ENCODE measurements at regions not wholly inside any gene's neighbourhood (a gene's known extent, or its start where the extent isn't known, plus 50 kb on each side); places are given as distances from the start of the nearest gene placed in this dataset.
"Not testable (repeated sequence)": the region's sequence is repeated elsewhere in the genome, so short reads cannot be mapped to it uniquely, and the experiment has no call there.

DNA sequence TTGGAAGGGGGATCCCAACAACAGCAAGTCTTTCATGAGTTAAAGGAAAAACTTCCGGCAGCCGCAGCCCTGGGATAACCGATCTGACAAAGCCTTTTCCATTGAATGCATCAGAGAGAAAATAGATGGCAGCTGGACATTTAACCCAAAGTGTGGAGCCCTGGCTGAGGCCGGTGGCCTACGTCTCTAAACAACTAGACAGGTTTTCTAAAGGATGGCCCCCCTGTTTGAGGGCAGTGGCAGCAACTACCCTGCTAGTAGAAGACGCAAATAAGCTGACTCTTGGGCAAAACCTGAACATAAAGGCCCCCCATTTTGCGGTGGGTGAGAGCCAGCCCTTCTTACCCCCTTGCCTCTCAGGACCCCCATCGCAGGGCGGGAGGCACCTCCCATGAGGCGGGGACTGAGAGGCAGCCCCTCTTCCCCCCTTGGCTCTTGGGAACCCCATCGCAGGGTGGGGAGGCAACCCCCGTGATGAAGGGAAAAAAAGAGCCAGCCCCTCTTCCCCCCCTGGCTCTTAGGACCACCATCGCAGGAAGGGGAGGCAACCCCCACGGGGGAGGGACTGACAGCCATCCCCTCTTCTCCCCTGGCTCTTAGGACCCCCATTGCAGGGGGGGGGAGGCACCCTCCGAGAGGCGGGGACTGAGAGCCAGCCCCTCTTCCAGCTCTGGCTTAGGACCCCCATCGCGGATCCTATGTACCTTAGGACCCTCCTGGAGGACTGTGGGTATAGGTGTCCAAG lies 2422.9 kb upstream of the PCDH20 start:
- H3K36me3 ChIP-seq (ENCODE audit: insufficient read depth, low read length), result no peaks in the 10 kb centered on the region
- H2AFZ ChIP-seq (ENCODE audit: low read length, unreplicated experiment), result no peak overlapping the region
- no peaks in the 10 kb centered on the region for H3K27me3 ChIP-seq (ENCODE audit: insufficient read depth, low read length)
- no peak overlapping the region for H3K27ac ChIP-seq (ENCODE audit: low read depth, low read length)
- H3K79me2 ChIP-seq (ENCODE audit: control insufficient read depth, insufficient read depth, low read length, unreplicated experiment), result no peaks in the 10 kb centered on the region
- no peaks in the 10 kb centered on the region for H3K4me1 ChIP-seq (ENCODE audit: control insufficient read depth, insufficient read depth, low read length, unreplicated experiment)
- no peak overlapping the region for H3K4me3 ChIP-seq (ENCODE audit: low read depth, low read length)

DNA sequence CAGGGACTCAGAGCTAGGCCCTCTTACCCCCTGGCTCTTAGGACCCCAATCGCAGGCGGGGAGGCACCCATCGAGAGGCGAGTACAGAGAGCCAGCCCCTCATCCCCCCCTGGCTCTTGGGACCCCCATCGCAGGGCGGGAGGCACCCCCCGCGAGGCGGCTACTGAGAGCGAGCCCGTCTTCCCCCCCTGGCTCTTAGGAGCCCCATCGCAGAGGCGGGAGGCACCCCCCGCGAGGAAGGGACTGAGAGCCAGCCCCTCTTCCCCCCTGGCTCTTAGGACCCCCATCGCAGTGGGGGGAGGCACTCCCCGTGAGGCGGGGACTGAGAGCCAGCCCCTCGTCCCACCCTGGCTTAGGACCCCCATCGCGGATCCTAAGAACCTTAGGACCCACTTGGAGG lies 2422.1 kb upstream of the PCDH20 start:
- H3K79me2 ChIP-seq (ENCODE audit: control insufficient read depth, insufficient read depth, low read length, unreplicated experiment), result not testable (repeated sequence)

GRCh38 chr13:63829609-63830008 lies 2414.0 kb upstream of the PCDH20 start:
- not testable (repeated sequence) for H2AFZ ChIP-seq (ENCODE audit: low read length, unreplicated experiment); H3K27me3 ChIP-seq (ENCODE audit: insufficient read depth, low read length); H3K27ac ChIP-seq (ENCODE audit: low read depth, low read length); H3K36me3 ChIP-seq (ENCODE audit: insufficient read depth, low read length); H3K79me2 ChIP-seq (ENCODE audit: control insufficient read depth, insufficient read depth, low read length, unreplicated experiment); H3K4me1 ChIP-seq (ENCODE audit: control insufficient read depth, insufficient read depth, low read length, unreplicated experiment); H3K4me3 ChIP-seq (ENCODE audit: low read depth, low read length)

More for the DNA sequence above, 2422.1 kb upstream of the PCDH20 start:
- not testable (repeated sequence) for H3K27me3 ChIP-seq (ENCODE audit: insufficient read depth, low read length); H3K4me3 ChIP-seq (ENCODE audit: low read depth, low read length); H3K27ac ChIP-seq (ENCODE audit: low read depth, low read length); H3K36me3 ChIP-seq (ENCODE audit: insufficient read depth, low read length); H2AFZ ChIP-seq (ENCODE audit: low read length, unreplicated experiment); H3K4me1 ChIP-seq (ENCODE audit: control insufficient read depth, insufficient read depth, low read length, unreplicated experiment)

GRCh38 chr13:63821785-63822184 lies 2406.1 kb upstream of the PCDH20 start:
- H3K4me1 ChIP-seq (ENCODE audit: control insufficient read depth, insufficient read depth, low read length, unreplicated experiment); H3K4me3 ChIP-seq (ENCODE audit: low read depth, low read length); H3K27ac ChIP-seq (ENCODE audit: low read depth, low read length); H3K27me3 ChIP-seq (ENCODE audit: insufficient read depth, low read length); H3K79me2 ChIP-seq (ENCODE audit: control insufficient read depth, insufficient read depth, low read length, unreplicated experiment); H2AFZ ChIP-seq (ENCODE audit: low read length, unreplicated experiment); H3K36me3 ChIP-seq (ENCODE audit: insufficient read depth, low read length): not testable (repeated sequence)

- H3K4me1 ChIP-seq (ENCODE audit: control insufficient read depth, insufficient read depth, low read length, unreplicated experiment); H2AFZ ChIP-seq (ENCODE audit: low read length, unreplicated experiment); H3K36me3 ChIP-seq (ENCODE audit: insufficient read depth, low read length); H3K27ac ChIP-seq (ENCODE audit: low read depth, low read length); H3K4me3 ChIP-seq (ENCODE audit: low read depth, low read length); H3K27me3 ChIP-seq (ENCODE audit: insufficient read depth, low read length); H3K79me2 ChIP-seq (ENCODE audit: control insufficient read depth, insufficient read depth, low read length, unreplicated experiment): not testable (repeated sequence)
These were observed 2395.9 kb upstream of the PCDH20 start for GRCh38 chr13:63811428-63812004.

- H3K4me1 ChIP-seq (ENCODE audit: control insufficient read depth, insufficient read depth, low read length, unreplicated experiment); H3K79me2 ChIP-seq (ENCODE audit: control insufficient read depth, insufficient read depth, low read length, unreplicated experiment); H3K36me3 ChIP-seq (ENCODE audit: insufficient read depth, low read length); H3K4me3 ChIP-seq (ENCODE audit: low read depth, low read length); H3K27me3 ChIP-seq (ENCODE audit: insufficient read depth, low read length); H3K27ac ChIP-seq (ENCODE audit: low read depth, low read length); H2AFZ ChIP-seq (ENCODE audit: low read length, unreplicated experiment): not testable (repeated sequence)
These were observed 2375.5 kb upstream of the PCDH20 start for GRCh38 chr13:63791134-63791533.

GRCh38 chr13:63774133-63774532 lies 2358.5 kb upstream of the PCDH20 start:
- Histone ChIP-seq H3K4me1 (ENCODE audit: control insufficient read depth, insufficient read depth, low read length, unreplicated experiment) (no peaks in the 10 kb centered on the region), H3K36me3 (ENCODE audit: insufficient read depth, low read length) (no peaks in the 10 kb centered on the region), H2AFZ (ENCODE audit: low read length, unreplicated experiment) (no peak overlapping the region), H3K4me3 (ENCODE audit: low read depth, low read length) (no peak overlapping the region), H3K79me2 (ENCODE audit: control insufficient read depth, insufficient read depth, low read length, unreplicated experiment) (no peaks in the 10 kb centered on the region), H3K27ac (ENCODE audit: low read depth, low read length) (no peak overlapping the region), H3K27me3 (ENCODE audit: insufficient read depth, low read length) (no peaks in the 10 kb centered on the region)

DNA sequence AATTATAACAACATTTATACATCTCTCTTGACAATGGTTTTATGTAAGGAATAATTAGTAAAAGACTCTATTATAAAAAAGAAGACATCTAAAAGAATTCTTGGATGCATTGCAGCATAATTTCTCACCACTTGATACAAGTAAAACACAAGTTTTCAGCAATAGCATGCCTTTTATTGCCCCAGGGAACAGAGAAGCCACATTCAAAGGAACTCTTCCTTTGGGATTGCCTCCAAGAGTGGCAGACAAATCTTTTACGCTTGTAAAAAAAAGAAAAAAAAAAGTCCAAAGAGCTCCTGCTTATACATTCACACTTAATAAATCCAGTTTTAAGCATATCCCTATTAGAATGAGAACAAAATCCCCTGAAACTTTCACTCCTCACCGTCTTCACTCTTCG lies 2357.8 kb upstream of the PCDH20 start:
- no peaks in the 10 kb centered on the region for H3K4me1 ChIP-seq (ENCODE audit: control insufficient read depth, insufficient read depth, low read length, unreplicated experiment)
- H3K27ac ChIP-seq (ENCODE audit: low read depth, low read length), result no peak overlapping the region
- no peak overlapping the region for H2AFZ ChIP-seq (ENCODE audit: low read length, unreplicated experiment)
- no peaks in the 10 kb centered on the region for H3K36me3 ChIP-seq (ENCODE audit: insufficient read depth, low read length)
- H3K4me3 ChIP-seq (ENCODE audit: low read depth, low read length), result no peak overlapping the region
- H3K79me2 ChIP-seq (ENCODE audit: control insufficient read depth, insufficient read depth, low read length, unreplicated experiment), result no peaks in the 10 kb centered on the region
- no peaks in the 10 kb centered on the region for H3K27me3 ChIP-seq (ENCODE audit: insufficient read depth, low read length)

GRCh38 chr13:63757683-63758082 lies 2342.0 kb upstream of the PCDH20 start:
- H3K36me3 ChIP-seq (ENCODE audit: insufficient read depth, low read length); H3K79me2 ChIP-seq (ENCODE audit: control insufficient read depth, insufficient read depth, low read length, unreplicated experiment); H2AFZ ChIP-seq (ENCODE audit: low read length, unreplicated experiment); H3K27ac ChIP-seq (ENCODE audit: low read depth, low read length); H3K4me3 ChIP-seq (ENCODE audit: low read depth, low read length); H3K4me1 ChIP-seq (ENCODE audit: control insufficient read depth, insufficient read depth, low read length, unreplicated experiment); H3K27me3 ChIP-seq (ENCODE audit: insufficient read depth, low read length): not testable (repeated sequence)

- not testable (repeated sequence) for H3K79me2 ChIP-seq (ENCODE audit: control insufficient read depth, insufficient read depth, low read length, unreplicated experiment); H3K27me3 ChIP-seq (ENCODE audit: insufficient read depth, low read length); H3K4me1 ChIP-seq (ENCODE audit: control insufficient read depth, insufficient read depth, low read length, unreplicated experiment); H3K27ac ChIP-seq (ENCODE audit: low read depth, low read length); H2AFZ ChIP-seq (ENCODE audit: low read length, unreplicated experiment); H3K4me3 ChIP-seq (ENCODE audit: low read depth, low read length); H3K36me3 ChIP-seq (ENCODE audit: insufficient read depth, low read length)
These were observed 2334.2 kb upstream of the PCDH20 start for GRCh38 chr13:63749857-63750256.

- H3K4me1 ChIP-seq (ENCODE audit: control insufficient read depth, insufficient read depth, low read length, unreplicated experiment); H3K4me3 ChIP-seq (ENCODE audit: low read depth, low read length); H3K27me3 ChIP-seq (ENCODE audit: insufficient read depth, low read length); H3K79me2 ChIP-seq (ENCODE audit: control insufficient read depth, insufficient read depth, low read length, unreplicated experiment); H3K36me3 ChIP-seq (ENCODE audit: insufficient read depth, low read length); H2AFZ ChIP-seq (ENCODE audit: low read length, unreplicated experiment); H3K27ac ChIP-seq (ENCODE audit: low read depth, low read length): not testable (repeated sequence)
These were observed 2326.1 kb upstream of the PCDH20 start for GRCh38 chr13:63741814-63742101.

Data from ACC112 (cell line).